WTC11 (cell line): ENCODE measurements at regions not wholly inside any gene's neighbourhood (a gene's known extent, or its start where the extent isn't known, plus 50 kb on each side); places are given as distances from the start of the nearest gene placed in this dataset.
A peak's percentile ranks its signal among the peaks of the same experiment; 100 is the strongest.

Source experiments
- ATAC-seq: fragments of 200-7000 bp; cut with Tn5 transposase; 2 replicates; pipeline ENCODE4 v1.10.0; 2021; ENCODE audit warnings: mild to moderate bottlenecking, moderate library complexity
- CTCF ChIA-PET: fragments of 300-600 bp; sonication (Branson Sonifier 250); formaldehyde crosslinking; loops from one replicate; lab custom pipeline; 2021; ENCODE audit warnings: antibody characterized with exemption; lab: Charles Lee
- POLR2A ChIA-PET: fragments of 350-600 bp; sonication (Branson Sonifier 250); formaldehyde crosslinking; loops from one replicate; lab custom pipeline; 2021; ENCODE audit warnings: antibody characterized with exemption; lab: Charles Lee
- DNase-seq: peaks from one replicate; pipeline ENCODE4 v3.0.0; 2021; ENCODE audit warnings: low spot score
- H3K27ac Mint-ChIP-seq: 2 replicates; pipeline ENCODE4 v1.8.0; 2021; ENCODE audit warnings: mixed read lengths
- H3K27me3 Mint-ChIP-seq: 2 replicates; pipeline ENCODE4 v1.8.0; 2021; ENCODE audit warnings: low read depth, mild to moderate bottlenecking, moderate library complexity, mixed read lengths
- H3K36me3 Mint-ChIP-seq: 2 replicates; pipeline ENCODE4 v1.8.0; 2021; ENCODE audit warnings: mixed read lengths
- H3K4me1 Mint-ChIP-seq: 2 replicates; pipeline ENCODE4 v1.8.0; 2022; ENCODE audit warnings: mixed read lengths
- H3K4me3 Mint-ChIP-seq: 2 replicates; pipeline ENCODE4 v1.8.0; 2021; ENCODE audit warnings: mild to moderate bottlenecking, moderate library complexity, mixed read lengths
- H3K9me3 Mint-ChIP-seq: 2 replicates; pipeline ENCODE4 v1.8.0; 2021; ENCODE audit warnings: mixed read lengths
- ATF2 ChIP-seq: sonication (generic); formaldehyde crosslinking; IDR thresholded peaks from 2 replicates; pipeline ENCODE4 v1.8.1; 2022; ENCODE audit warnings: low read depth, missing genetic modification reagents, borderline replicate concordance
- CREM ChIP-seq: sonication (generic); formaldehyde crosslinking; IDR thresholded peaks from 2 replicates; pipeline ENCODE4 v1.8.1; 2022; ENCODE audit warnings: mild to moderate bottlenecking, missing genetic modification reagents, moderate library complexity
- EMX1 ChIP-seq: fragments of 250-450 bp; sonication (Bioruptor Pico); IDR thresholded peaks from 2 replicates; pipeline ENCODE4 v1.8.0; 2021; ENCODE audit warnings: mild to moderate bottlenecking
- ETV6 ChIP-seq: sonication (generic); formaldehyde crosslinking; IDR thresholded peaks from 2 replicates; pipeline ENCODE4 v1.8.1; 2022; ENCODE audit warnings: mild to moderate bottlenecking, missing genetic modification reagents
- FOXK1 ChIP-seq: sonication (generic); formaldehyde crosslinking; IDR thresholded peaks from 2 replicates; pipeline ENCODE4 v1.8.0; 2022; ENCODE audit warnings: mild to moderate bottlenecking, moderate library complexity, missing genetic modification reagents
- HMGA2 ChIP-seq: fragments of 250-450 bp; sonication (Bioruptor Pico); IDR thresholded peaks from 2 replicates; pipeline ENCODE4 v1.4.0; 2021; ENCODE audit warnings: mild to moderate bottlenecking, moderate library complexity
- JUN ChIP-seq: sonication (generic); formaldehyde crosslinking; IDR thresholded peaks from 2 replicates; pipeline ENCODE4 v1.8.0; 2023; ENCODE audit warnings: mild to moderate bottlenecking, missing genetic modification reagents
- KAT7 ChIP-seq: sonication (generic); formaldehyde crosslinking; IDR thresholded peaks from 2 replicates; pipeline ENCODE4 v1.8.1; 2023; ENCODE audit warnings: missing genetic modification reagents, mild to moderate bottlenecking, borderline replicate concordance
- MAX ChIP-seq: sonication (generic); formaldehyde crosslinking; IDR thresholded peaks from 2 replicates; pipeline ENCODE4 v1.8.0; 2022; ENCODE audit warnings: mild to moderate bottlenecking, missing genetic modification reagents
- MXD4 ChIP-seq: fragments of 250-450 bp; sonication (Bioruptor Pico); IDR thresholded peaks from 2 replicates; pipeline ENCODE4 v1.8.0; 2021; ENCODE audit warnings: mild to moderate bottlenecking, moderate library complexity, borderline replicate concordance
- PRDM15 ChIP-seq: sonication (generic); formaldehyde crosslinking; IDR thresholded peaks from 2 replicates; pipeline ENCODE4 v1.8.0; 2022; ENCODE audit warnings: missing genetic modification reagents
- SOX15 ChIP-seq: fragments of 250-450 bp; sonication (Bioruptor Pico); IDR thresholded peaks from 2 replicates; pipeline ENCODE4 v1.9.0; 2021; ENCODE audit warnings: mild to moderate bottlenecking
- TCF7 ChIP-seq: sonication (generic); formaldehyde crosslinking; IDR thresholded peaks from 2 replicates; pipeline ENCODE4 v1.8.0; 2022; ENCODE audit warnings: mild to moderate bottlenecking, low read depth, missing genetic modification reagents, moderate library complexity
- ZMAT4 ChIP-seq: fragments of 250-450 bp; sonication (Bioruptor Pico); IDR thresholded peaks from 2 replicates; pipeline ENCODE4 v1.9.0; 2021; ENCODE audit warnings: mild to moderate bottlenecking
- ZNF317 ChIP-seq: sonication (generic); formaldehyde crosslinking; IDR thresholded peaks from 2 replicates; pipeline ENCODE4 v1.8.1; 2023; ENCODE audit warnings: low read depth, mild to moderate bottlenecking, moderate library complexity, missing genetic modification reagents, borderline replicate concordance
- ZNF396 ChIP-seq: fragments of 250-450 bp; sonication (Bioruptor Pico); IDR thresholded peaks from 2 replicates; pipeline ENCODE4 v1.8.0; 2021; ENCODE audit warnings: mild to moderate bottlenecking, moderate library complexity, borderline replicate concordance
- TF ChIP-seq, protein P1 (sequence below): sonication (generic); formaldehyde crosslinking; IDR thresholded peaks from 2 replicates; pipeline ENCODE4 v1.8.1; 2023; ENCODE audit warnings: mild to moderate bottlenecking, missing genetic modification reagents
- TF ChIP-seq, protein P2 (sequence below): sonication (generic); formaldehyde crosslinking; conservative IDR thresholded peaks from 2 replicates; pipeline ENCODE4 v1.8.1; 2023; ENCODE audit warnings: mild to moderate bottlenecking, low read depth, missing genetic modification reagents, moderate library complexity
- TF ChIP-seq, protein P3 (sequence below): fragments of 200-600 bp; IDR thresholded peaks from 2 replicates; pipeline ENCODE4 v1.8.0; 2022; ENCODE audit warnings: antibody characterized with exemption

GRCh38 chr4:132683957-132684356, 465.1 kb upstream of the PCDH10 start:
- H3K4me3 Mint-ChIP-seq, result no peak overlapping the region
- DNase-seq (peak; percentile 21), ATAC-seq (no peak)
- TF ChIP-seq ZNF396 (CRISPR knock-in tag) (no peak), ZMAT4 (CRISPR knock-in tag) (no peak), HMGA2 (CRISPR knock-in tag) (no peak), KAT7 (CRISPR knock-in tag) (no peak)
- TF ChIP-seq, protein P1, sequence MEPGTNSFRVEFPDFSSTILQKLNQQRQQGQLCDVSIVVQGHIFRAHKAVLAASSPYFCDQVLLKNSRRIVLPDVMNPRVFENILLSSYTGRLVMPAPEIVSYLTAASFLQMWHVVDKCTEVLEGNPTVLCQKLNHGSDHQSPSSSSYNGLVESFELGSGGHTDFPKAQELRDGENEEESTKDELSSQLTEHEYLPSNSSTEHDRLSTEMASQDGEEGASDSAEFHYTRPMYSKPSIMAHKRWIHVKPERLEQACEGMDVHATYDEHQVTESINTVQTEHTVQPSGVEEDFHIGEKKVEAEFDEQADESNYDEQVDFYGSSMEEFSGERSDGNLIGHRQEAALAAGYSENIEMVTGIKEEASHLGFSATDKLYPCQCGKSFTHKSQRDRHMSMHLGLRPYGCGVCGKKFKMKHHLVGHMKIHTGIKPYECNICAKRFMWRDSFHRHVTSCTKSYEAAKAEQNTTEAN (CRISPR knock-in tag), result no peak
- peaks cover 3% of the 10 kb centered on the region; the same call in 1 of the 2 replicates for H3K27me3 Mint-ChIP-seq
- peaks cover 28% of the 10 kb centered on the region for H3K36me3 Mint-ChIP-seq
- no peaks in the 10 kb centered on the region for H3K4me1 Mint-ChIP-seq
- H3K27ac Mint-ChIP-seq, result no peak overlapping the region
- ChIA-PET CTCF (no interaction called here), POLR2A (no interaction called here)
- H3K9me3 Mint-ChIP-seq, result peaks cover 37% of the 10 kb centered on the region

DNA sequence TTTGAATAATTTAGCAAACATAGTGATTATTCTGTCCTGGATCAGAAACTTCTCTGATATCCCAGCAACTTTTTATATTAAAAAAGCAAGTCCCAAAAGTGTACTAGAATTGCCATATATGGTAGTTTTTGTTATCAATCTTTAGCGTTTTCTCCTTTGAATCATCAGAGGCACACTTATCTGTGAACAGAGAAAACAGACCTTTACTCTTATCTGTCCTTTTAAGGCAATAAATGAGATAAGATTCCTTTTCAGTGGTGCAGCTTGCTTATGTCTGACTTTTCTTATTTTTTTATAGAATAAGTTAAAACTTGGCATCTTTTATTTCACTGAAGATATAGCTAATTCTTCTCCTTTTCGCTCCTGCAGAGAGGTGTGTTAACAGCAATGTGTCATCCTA, 458.1 kb upstream of the PCDH10 start:
- no peak for TF ChIP-seq MXD4 (CRISPR knock-in tag)
- no peak for TF ChIP-seq MAX (CRISPR knock-in tag)
- TF ChIP-seq PRDM15, result no peak
- TF ChIP-seq, protein P2, sequence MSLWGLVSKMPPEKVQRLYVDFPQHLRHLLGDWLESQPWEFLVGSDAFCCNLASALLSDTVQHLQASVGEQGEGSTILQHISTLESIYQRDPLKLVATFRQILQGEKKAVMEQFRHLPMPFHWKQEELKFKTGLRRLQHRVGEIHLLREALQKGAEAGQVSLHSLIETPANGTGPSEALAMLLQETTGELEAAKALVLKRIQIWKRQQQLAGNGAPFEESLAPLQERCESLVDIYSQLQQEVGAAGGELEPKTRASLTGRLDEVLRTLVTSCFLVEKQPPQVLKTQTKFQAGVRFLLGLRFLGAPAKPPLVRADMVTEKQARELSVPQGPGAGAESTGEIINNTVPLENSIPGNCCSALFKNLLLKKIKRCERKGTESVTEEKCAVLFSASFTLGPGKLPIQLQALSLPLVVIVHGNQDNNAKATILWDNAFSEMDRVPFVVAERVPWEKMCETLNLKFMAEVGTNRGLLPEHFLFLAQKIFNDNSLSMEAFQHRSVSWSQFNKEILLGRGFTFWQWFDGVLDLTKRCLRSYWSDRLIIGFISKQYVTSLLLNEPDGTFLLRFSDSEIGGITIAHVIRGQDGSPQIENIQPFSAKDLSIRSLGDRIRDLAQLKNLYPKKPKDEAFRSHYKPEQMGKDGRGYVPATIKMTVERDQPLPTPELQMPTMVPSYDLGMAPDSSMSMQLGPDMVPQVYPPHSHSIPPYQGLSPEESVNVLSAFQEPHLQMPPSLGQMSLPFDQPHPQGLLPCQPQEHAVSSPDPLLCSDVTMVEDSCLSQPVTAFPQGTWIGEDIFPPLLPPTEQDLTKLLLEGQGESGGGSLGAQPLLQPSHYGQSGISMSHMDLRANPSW, result no peak
- no peak for TF ChIP-seq CREM
- TF ChIP-seq ETV6 (CRISPR knock-in tag), result no peak
- TF ChIP-seq FOXK1 (CRISPR knock-in tag), result no peak
- no peak for TF ChIP-seq TCF7 (CRISPR knock-in tag)
- TF ChIP-seq ZNF317 (CRISPR knock-in tag), result no peak
- ChIA-PET POLR2A (no interaction called here), CTCF (no interaction called here)
- Mint-ChIP-seq H3K4me3 (no peak overlapping the region), H3K4me1 (no peaks in the 10 kb centered on the region), H3K9me3 (peaks cover 33% of the 10 kb centered on the region), H3K27me3 (no peaks in the 10 kb centered on the region), H3K36me3 (peaks cover 21% of the 10 kb centered on the region), H3K27ac (no peak overlapping the region)
- DNase-seq (no peak), ATAC-seq (no peak)

GRCh38 chr4:132691668-132692067, 457.4 kb upstream of the PCDH10 start:
- TF ChIP-seq ATF2 (CRISPR knock-in tag) (no peak), SOX15 (no peak), EMX1 (no peak), JUN (CRISPR knock-in tag) (no peak)
- TF ChIP-seq, protein P3, sequence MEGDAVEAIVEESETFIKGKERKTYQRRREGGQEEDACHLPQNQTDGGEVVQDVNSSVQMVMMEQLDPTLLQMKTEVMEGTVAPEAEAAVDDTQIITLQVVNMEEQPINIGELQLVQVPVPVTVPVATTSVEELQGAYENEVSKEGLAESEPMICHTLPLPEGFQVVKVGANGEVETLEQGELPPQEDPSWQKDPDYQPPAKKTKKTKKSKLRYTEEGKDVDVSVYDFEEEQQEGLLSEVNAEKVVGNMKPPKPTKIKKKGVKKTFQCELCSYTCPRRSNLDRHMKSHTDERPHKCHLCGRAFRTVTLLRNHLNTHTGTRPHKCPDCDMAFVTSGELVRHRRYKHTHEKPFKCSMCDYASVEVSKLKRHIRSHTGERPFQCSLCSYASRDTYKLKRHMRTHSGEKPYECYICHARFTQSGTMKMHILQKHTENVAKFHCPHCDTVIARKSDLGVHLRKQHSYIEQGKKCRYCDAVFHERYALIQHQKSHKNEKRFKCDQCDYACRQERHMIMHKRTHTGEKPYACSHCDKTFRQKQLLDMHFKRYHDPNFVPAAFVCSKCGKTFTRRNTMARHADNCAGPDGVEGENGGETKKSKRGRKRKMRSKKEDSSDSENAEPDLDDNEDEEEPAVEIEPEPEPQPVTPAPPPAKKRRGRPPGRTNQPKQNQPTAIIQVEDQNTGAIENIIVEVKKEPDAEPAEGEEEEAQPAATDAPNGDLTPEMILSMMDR, result no peak
- ChIA-PET POLR2A (no interaction called here), CTCF (no interaction called here)
- Mint-ChIP-seq H3K9me3 (peaks cover 33% of the 10 kb centered on the region), H3K4me1 (no peaks in the 10 kb centered on the region), H3K36me3 (peaks cover 21% of the 10 kb centered on the region), H3K27ac (no peak overlapping the region), H3K4me3 (no peak overlapping the region), H3K27me3 (no peaks in the 10 kb centered on the region)
- no peak for ATAC-seq
- DNase-seq, result no peak
